ENCODE measurements at regions not wholly inside any gene's neighbourhood (a gene's known extent, or its start where the extent isn't known, plus 50 kb on each side); places are given as distances from the start of the nearest gene placed in this dataset.

DNA sequence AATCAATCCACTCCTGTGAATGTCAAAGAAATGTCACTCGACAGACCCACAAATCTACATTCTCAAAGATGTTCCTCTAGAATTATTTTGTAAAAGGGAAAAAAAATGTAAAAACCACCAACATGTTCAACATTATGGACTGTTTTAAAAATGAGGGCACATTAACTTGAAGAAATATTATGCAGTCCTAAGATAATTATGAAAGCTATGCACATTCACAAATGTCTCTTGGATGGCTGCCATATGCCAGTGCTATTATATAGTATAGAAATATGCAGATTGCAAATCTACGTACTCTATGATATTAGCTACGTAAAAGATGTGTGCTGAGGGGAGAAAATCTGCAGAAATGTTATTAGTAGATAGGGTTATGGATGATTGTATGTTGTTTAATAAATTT is 334.2 kb downstream of the BMP4 start:
- Mint-ChIP-seq H3K27ac (ENCODE audit: unreplicated experiment) (no peak overlapping the region), H3K36me3 (ENCODE audit: low read depth, unreplicated experiment) (no peaks in the 10 kb centered on the region), H3K4me3 (ENCODE audit: unreplicated experiment) (no peak overlapping the region), H3K27me3 (ENCODE audit: unreplicated experiment) (no peaks in the 10 kb centered on the region), H3K4me1 (ENCODE audit: unreplicated experiment) (no peaks in the 10 kb centered on the region), H3K9me3 (ENCODE audit: unreplicated experiment) (no peaks in the 10 kb centered on the region)
- DNase-seq (ENCODE audit: low spot score) = no peak
- TF ChIP-seq, protein P1, sequence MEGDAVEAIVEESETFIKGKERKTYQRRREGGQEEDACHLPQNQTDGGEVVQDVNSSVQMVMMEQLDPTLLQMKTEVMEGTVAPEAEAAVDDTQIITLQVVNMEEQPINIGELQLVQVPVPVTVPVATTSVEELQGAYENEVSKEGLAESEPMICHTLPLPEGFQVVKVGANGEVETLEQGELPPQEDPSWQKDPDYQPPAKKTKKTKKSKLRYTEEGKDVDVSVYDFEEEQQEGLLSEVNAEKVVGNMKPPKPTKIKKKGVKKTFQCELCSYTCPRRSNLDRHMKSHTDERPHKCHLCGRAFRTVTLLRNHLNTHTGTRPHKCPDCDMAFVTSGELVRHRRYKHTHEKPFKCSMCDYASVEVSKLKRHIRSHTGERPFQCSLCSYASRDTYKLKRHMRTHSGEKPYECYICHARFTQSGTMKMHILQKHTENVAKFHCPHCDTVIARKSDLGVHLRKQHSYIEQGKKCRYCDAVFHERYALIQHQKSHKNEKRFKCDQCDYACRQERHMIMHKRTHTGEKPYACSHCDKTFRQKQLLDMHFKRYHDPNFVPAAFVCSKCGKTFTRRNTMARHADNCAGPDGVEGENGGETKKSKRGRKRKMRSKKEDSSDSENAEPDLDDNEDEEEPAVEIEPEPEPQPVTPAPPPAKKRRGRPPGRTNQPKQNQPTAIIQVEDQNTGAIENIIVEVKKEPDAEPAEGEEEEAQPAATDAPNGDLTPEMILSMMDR (IDR thresholded peaks at IDR 0.05; ENCODE audit: unreplicated experiment) = no peak

- Mint-ChIP-seq H3K4me1 (ENCODE audit: unreplicated experiment) (no peaks in the 10 kb centered on the region), H3K36me3 (ENCODE audit: low read depth, unreplicated experiment) (no peaks in the 10 kb centered on the region), H3K27ac (ENCODE audit: unreplicated experiment) (no peak overlapping the region), H3K27me3 (ENCODE audit: unreplicated experiment) (no peaks in the 10 kb centered on the region), H3K4me3 (ENCODE audit: unreplicated experiment) (no peak overlapping the region), H3K9me3 (ENCODE audit: unreplicated experiment) (no peaks in the 10 kb centered on the region)
- no peak for DNase-seq (ENCODE audit: low spot score)
- TF ChIP-seq, protein P1 (IDR thresholded peaks at IDR 0.05; ENCODE audit: unreplicated experiment) = no peak
Measured at GRCh38 chr14:53621921-53622320, 334.7 kb downstream of the BMP4 start.

DNA sequence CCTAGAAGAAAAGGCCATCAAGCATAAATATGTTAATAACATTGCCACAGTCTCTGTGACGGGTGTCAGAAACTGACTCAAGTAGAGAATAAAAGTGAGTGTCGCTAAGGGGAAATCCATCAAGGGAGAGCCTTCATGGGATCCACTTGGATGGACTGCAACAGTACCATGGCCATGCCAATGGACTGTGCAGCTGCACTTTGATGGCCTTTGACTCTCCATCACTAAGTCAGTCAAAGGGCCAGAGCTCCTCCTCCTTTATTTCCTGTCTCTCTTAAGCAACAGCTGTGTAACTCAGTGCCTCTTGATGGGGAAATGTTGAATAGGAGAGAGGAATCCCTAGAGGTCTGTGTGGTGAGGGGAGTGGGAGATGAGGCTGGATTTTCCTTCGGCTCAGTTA is 335.2 kb downstream of the BMP4 start:
- TF ChIP-seq, protein P1 (IDR thresholded peaks at IDR 0.05; ENCODE audit: unreplicated experiment) = no peak
- no peaks in the 10 kb centered on the region for H3K27me3 Mint-ChIP-seq (ENCODE audit: unreplicated experiment)
- no peak overlapping the region for H3K27ac Mint-ChIP-seq (ENCODE audit: unreplicated experiment)
- H3K9me3 Mint-ChIP-seq (ENCODE audit: unreplicated experiment) = no peaks in the 10 kb centered on the region
- H3K4me3 Mint-ChIP-seq (ENCODE audit: unreplicated experiment) = no peak overlapping the region
- no peaks in the 10 kb centered on the region for H3K36me3 Mint-ChIP-seq (ENCODE audit: low read depth, unreplicated experiment)
- DNase-seq (ENCODE audit: low spot score) = no peak
- no peaks in the 10 kb centered on the region for H3K4me1 Mint-ChIP-seq (ENCODE audit: unreplicated experiment)

DNA sequence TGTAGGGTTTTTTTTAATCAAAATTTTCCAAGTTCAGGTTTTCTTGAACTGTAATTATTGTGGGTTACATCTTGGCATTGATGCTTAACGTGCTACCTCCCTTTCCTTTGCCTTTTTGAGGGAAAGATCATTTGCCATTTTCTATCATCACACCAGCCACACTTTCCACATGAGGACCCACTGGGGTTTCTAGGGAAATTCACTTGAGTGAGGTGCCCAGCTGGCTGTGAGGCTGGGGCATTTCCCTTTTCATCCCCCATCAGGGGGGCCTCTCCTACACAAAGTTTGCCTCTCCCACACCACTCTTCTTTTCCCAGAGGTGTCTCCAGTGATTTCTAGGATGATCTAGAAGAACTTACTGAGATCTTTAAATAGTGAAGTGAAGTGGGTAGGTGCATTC is 335.7 kb downstream of the BMP4 start:
- no peaks in the 10 kb centered on the region for H3K9me3 Mint-ChIP-seq (ENCODE audit: unreplicated experiment)
- H3K27me3 Mint-ChIP-seq (ENCODE audit: unreplicated experiment) = no peaks in the 10 kb centered on the region
- H3K36me3 Mint-ChIP-seq (ENCODE audit: low read depth, unreplicated experiment) = no peaks in the 10 kb centered on the region
- DNase-seq (ENCODE audit: low spot score) = no peak
- H3K27ac Mint-ChIP-seq (ENCODE audit: unreplicated experiment) = no peak overlapping the region
- H3K4me3 Mint-ChIP-seq (ENCODE audit: unreplicated experiment) = no peak overlapping the region
- TF ChIP-seq, protein P1 (IDR thresholded peaks at IDR 0.05; ENCODE audit: unreplicated experiment) = no peak
- no peaks in the 10 kb centered on the region for H3K4me1 Mint-ChIP-seq (ENCODE audit: unreplicated experiment)

DNA sequence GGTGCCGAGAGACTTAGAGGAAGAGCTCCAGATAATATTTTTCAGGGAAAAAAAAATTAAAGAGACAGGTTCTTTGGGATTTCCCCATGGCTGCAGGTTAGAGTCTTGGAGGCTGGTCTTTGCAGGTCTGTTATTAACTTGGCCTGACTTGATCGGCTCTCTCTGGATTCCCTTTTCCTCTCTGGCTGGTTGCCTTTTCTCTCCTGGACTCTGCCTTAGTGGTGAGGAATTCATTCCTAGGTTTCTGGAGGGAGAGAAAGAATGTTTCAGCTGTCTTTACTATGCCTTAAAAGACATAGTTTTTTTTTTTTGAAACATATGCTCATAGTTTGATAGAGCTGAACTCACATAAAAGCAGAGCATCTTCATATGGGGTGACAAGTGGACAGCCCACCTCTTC is 336.3 kb downstream of the BMP4 start:
- Mint-ChIP-seq H3K4me3 (ENCODE audit: unreplicated experiment) (no peak overlapping the region), H3K9me3 (ENCODE audit: unreplicated experiment) (no peaks in the 10 kb centered on the region), H3K36me3 (ENCODE audit: low read depth, unreplicated experiment) (no peaks in the 10 kb centered on the region), H3K4me1 (ENCODE audit: unreplicated experiment) (no peaks in the 10 kb centered on the region), H3K27ac (ENCODE audit: unreplicated experiment) (no peak overlapping the region), H3K27me3 (ENCODE audit: unreplicated experiment) (no peaks in the 10 kb centered on the region)
- DNase-seq (ENCODE audit: low spot score) = no peak
- TF ChIP-seq, protein P1 (IDR thresholded peaks at IDR 0.05; ENCODE audit: unreplicated experiment) = no peak

All from endothelial cell (in vitro differentiated cells).